NCI-H748 (cell line): ENCODE measurements at regions not wholly inside any gene's neighbourhood (a gene's known extent, or its start where the extent isn't known, plus 50 kb on each side); places are given as distances from the start of the nearest gene placed in this dataset.
A peak's percentile ranks its signal among the peaks of the same experiment; 100 is the strongest.

Source experiments
- DNase-seq: peaks from one replicate; lab custom pipeline; 2025; ENCODE audit not compliant: unreplicated experiment; lab: John Stamatoyannopoulos, UW

GRCh38 chr2:217060951-217061547 lies 201.2 kb upstream of the TNP1 start:
- no peak for DNase-seq

GRCh38 chr2:217060516-217060915 lies 200.7 kb upstream of the TNP1 start:
- DNase-seq = no peak

GRCh38 chr2:217058791-217059755 lies 199.2 kb upstream of the TNP1 start:
- DNase-seq = peak; percentile 26

GRCh38 chr2:217057773-217058172 lies 197.9 kb upstream of the TNP1 start:
- no peak for DNase-seq

GRCh38 chr2:217055624-217056023 lies 195.8 kb upstream of the TNP1 start:
- peak; percentile 75 for DNase-seq

- DNase-seq = peak; percentile 95
Measured at GRCh38 chr2:217054791-217055190, 194.9 kb upstream of the TNP1 start.

GRCh38 chr2:217052856-217053577 lies 193.2 kb upstream of the TNP1 start:
- no peak for DNase-seq

- DNase-seq = no peak
Measured at GRCh38 chr2:217051416-217051815, 191.6 kb upstream of the TNP1 start.

GRCh38 chr2:217049956-217050355 lies 190.1 kb upstream of the TNP1 start:
- DNase-seq = no peak

- DNase-seq = no peak
Measured at GRCh38 chr2:217049422-217049821, 189.6 kb upstream of the TNP1 start.

- DNase-seq = peak; percentile 24
Measured at GRCh38 chr2:217048730-217049129, 188.9 kb upstream of the TNP1 start.

- DNase-seq = no peak
Measured at GRCh38 chr2:217047631-217048030, 187.8 kb upstream of the TNP1 start.

GRCh38 chr2:217047209-217047608 lies 187.3 kb upstream of the TNP1 start:
- no peak for DNase-seq

- no peak for DNase-seq
Measured at GRCh38 chr2:217045700-217046475, 186.0 kb upstream of the TNP1 start.

- DNase-seq = no peak
Measured at GRCh38 chr2:217040099-217040498, 180.2 kb upstream of the TNP1 start.

- DNase-seq = no peak
Measured at GRCh38 chr2:217038001-217038400, 178.1 kb upstream of the TNP1 start.

- no peak for DNase-seq
Measured at GRCh38 chr2:217037353-217037752, 177.5 kb upstream of the TNP1 start.

- DNase-seq = no peak
Measured at GRCh38 chr2:217035967-217036366, 176.1 kb upstream of the TNP1 start.

- no peak for DNase-seq
Measured at GRCh38 chr2:217033186-217033585, 173.3 kb upstream of the TNP1 start.

GRCh38 chr2:217031445-217031844 lies 171.6 kb upstream of the TNP1 start:
- no peak for DNase-seq

GRCh38 chr2:217030081-217030480 lies 170.2 kb upstream of the TNP1 start:
- no peak for DNase-seq
